ENCODE measurements at regions not wholly inside any gene's neighbourhood (a gene's known extent, or its start where the extent isn't known, plus 50 kb on each side); places are given as distances from the start of the nearest gene placed in this dataset.

DNA sequence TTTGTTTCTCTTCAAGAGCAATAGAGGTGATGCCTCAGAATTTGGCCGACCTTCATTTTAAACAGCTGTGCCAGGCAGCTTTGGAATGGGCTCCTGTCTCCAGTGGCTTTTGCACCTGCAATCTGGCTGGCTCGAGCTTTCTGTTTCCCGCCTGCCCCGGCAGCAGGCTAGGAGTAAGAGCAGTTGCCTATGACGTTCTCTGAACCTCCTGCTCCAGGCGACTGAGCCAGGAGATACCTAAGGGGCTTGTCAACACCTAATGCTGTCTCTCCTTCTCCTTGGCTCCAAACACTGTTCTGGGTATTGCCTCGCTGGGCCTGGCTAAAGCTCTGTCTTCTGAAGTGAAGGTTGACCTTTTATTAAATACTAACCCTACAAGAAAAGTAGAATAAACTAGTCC is 229.9 kb downstream of the LRRN1 start:
- no peak for DNase-seq (ENCODE audit: low read depth in 2 of 2)

- DNase-seq (ENCODE audit: low read depth in 2 of 2): no peak
These were observed 231.4 kb downstream of the LRRN1 start for GRCh38 chr3:4030624-4031023.

- no peak for DNase-seq (ENCODE audit: low read depth in 2 of 2)
These were observed 234.1 kb downstream of the LRRN1 start for GRCh38 chr3:4033296-4033695.

DNA sequence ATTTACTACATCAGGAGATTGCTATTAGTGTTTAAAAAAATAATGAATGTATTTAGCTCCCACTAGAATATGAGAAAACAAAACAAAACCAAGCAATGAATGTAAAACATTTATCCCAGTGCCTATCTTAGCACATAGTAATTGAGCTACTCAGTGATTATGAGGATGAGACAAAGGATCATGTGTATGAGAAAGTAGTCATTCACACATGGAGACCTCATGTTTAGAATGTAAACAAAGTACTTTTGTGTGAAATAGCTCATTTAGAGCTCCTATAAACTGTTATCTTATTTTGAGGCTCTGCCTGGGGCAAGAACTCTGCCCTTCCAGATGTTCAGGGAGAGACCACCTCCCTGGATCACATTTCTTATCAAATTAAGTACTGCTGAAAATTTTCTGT is 236.8 kb downstream of the LRRN1 start:
- no peak for DNase-seq (ENCODE audit: low read depth in 2 of 2)

- no peak for DNase-seq (ENCODE audit: low read depth in 2 of 2)
These were observed 239.1 kb downstream of the LRRN1 start for GRCh38 chr3:4038351-4038750.

- DNase-seq (ENCODE audit: low read depth in 2 of 2): no peak
These were observed 242.8 kb downstream of the LRRN1 start for GRCh38 chr3:4042070-4042469.

- no peak for DNase-seq (ENCODE audit: low read depth in 2 of 2)
These were observed 243.6 kb downstream of the LRRN1 start for GRCh38 chr3:4042869-4043268.

DNA sequence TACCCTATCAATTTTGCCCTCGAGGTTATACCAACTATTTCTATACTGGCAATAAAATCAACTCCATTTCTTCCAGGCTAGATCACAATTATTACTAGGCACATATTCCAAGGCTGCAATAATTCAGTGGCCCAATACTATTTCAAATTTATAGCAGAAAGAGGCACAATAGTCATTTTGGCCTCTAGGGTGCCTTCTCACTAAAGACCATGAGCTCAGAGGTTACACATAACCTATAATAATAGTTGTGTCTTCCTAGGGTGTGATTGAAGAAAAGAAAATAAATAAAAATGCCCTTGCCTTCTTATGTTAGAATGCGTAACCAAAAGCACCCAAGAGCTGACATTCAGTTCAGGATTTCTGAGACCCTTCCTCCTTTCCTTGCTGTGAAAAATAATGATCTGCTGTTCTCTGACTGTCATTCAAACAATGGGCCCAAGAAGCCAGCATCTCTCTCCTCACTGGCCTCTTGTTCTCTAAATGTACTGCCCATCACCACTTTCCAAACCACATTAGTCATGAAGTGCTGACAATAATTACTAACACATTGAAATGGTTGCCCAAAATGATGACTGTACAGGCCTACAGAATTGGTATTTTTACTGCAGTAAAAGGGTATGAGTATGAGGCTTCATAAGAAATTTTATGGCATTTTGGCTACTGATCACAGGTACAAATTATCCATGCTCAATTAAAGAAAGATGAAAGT is 244.8 kb downstream of the LRRN1 start:
- DNase-seq (ENCODE audit: low read depth in 2 of 2): no peak

DNA sequence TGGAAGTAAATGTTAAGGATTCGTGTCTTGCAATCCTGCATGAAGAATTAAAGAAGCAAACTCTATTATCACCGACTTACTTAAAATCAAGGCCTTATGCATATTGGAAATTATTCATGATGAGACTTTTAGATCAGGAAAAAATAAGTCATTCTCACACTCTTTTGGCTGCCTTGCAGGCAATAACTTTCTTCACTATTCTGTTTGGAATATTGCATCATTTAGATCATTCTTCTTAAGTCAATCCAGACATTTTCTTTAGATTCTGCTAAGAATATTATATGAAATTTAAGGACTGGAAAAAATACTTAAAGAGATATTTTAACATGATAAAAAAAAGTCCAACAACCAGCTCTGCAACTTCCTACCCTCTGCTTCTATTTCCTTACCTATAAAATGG is 245.4 kb downstream of the LRRN1 start:
- DNase-seq (ENCODE audit: low read depth in 2 of 2): no peak

DNA sequence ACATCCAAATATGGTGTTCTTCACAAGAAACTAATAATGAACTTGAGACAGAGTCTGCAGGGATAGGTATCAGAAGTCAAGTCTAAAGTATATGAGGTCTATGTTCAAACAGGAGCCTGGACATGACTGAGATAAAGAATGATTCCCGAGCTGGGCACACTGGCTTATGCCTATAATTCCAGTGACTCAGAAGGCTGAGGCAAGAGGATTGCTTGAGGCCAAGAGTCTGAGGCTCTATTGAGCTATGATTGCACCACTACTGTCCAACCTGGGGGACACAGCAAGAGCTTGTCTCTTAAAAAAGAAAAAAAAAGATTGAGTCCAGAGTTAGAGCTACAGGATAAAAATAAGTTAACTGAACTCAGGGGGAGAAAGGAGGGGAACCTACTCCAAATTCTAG is 246.5 kb downstream of the LRRN1 start:
- no peak for DNase-seq (ENCODE audit: low read depth in 2 of 2)

DNA sequence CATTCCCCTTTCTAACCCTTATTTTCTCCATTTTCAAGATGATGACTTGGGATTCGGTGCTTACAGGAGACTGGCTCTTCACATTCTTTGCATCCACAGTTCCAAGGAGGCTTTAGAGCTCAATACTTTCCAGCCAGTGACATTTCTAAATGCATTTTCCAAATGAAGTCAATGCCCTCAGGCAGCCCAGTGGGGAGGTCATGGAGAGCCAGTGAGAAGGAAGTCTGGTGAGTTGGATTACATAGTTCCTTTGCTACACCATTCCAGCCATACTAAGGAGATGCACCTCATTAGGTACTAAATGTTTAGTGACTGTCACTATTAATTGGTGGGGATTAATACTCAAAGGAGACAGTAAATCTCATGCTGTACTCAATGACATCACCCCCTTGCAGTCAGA is 248.1 kb downstream of the LRRN1 start:
- no peak for DNase-seq (ENCODE audit: low read depth in 2 of 2)

GRCh38 chr3:4052706-4053105 is 250.5 kb upstream of the SETMAR start:
- no peak for DNase-seq (ENCODE audit: low read depth in 2 of 2)

- DNase-seq (ENCODE audit: low read depth in 2 of 2): no peak
These were observed 249.2 kb upstream of the SETMAR start for GRCh38 chr3:4053975-4054374.

GRCh38 chr3:4060064-4060463 is 243.1 kb upstream of the SETMAR start:
- DNase-seq (ENCODE audit: low read depth in 2 of 2): no peak

DNA sequence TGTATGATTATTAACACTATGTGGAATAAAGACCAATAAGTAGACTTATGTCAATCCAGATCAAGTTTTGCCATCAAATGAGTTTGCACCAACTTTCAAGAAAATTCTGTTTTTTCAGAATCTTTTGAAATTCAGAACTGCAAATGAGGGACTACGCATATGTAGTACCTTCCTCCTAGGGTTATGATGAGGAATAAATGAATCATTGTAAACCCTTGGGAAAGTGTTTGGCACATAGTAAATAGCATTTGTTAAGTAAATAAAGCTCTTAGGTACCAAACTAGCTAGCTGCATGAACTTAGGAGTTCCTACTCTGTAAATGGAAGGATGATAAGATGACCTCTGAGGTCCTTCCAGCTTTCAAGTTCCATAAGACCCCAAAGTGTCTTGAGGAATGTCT is 242.6 kb upstream of the SETMAR start:
- no peak for DNase-seq (ENCODE audit: low read depth in 2 of 2)

GRCh38 chr3:4061195-4061594 is 242.0 kb upstream of the SETMAR start:
- DNase-seq (ENCODE audit: low read depth in 2 of 2): no peak

- no peak for DNase-seq (ENCODE audit: low read depth in 2 of 2)
These were observed 241.3 kb upstream of the SETMAR start for GRCh38 chr3:4061783-4062360.

DNA sequence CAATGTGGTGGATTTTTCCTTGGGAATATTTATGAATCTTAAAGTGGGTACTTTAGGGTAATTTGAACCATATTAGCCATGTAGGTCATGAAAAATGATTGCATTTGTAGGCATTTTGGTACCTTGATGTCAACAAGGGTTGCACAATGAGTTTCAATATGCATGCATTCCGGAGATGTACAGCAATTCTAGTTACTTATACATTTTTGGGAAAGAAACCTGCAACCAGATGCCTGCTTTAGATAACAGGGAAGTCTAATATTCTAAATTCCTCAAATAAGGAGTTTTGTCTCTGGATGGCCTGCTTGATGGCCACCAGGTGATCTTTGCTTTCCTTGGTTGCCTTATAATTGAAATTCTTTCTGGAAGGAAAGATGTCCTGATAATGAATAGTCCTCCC is 240.5 kb upstream of the SETMAR start:
- no peak for DNase-seq (ENCODE audit: low read depth in 2 of 2)

DNA sequence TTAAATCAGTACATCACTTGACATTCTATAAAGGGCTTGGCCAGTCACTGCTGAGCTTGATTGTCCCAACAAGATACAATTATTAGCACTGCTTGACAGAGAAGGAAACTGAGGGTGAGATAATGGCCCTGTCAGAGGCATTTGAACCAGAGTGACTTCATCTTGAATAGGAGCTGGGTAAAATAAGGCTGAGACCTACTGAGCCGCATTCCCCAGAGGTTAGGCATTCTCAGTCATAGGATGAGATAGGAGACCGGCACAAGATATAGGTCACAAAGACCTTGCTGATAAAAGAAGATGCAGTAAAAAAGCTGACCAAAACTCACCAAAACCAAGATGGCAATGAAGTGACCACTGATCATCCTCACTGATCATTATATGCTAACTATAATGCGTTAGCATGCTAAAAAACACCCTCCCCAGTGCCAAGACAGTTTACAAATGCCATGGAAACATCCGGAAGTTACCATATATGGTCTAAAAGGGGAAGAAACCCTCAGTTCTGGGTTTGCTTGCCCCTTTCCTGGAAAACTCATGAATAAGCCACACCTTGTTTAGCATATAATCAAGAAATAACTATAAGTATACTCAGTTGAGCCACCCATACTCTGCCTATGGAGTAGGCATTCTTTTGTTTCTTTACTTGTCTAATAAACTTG is 239.1 kb upstream of the SETMAR start:
- DNase-seq (ENCODE audit: low read depth in 2 of 2): no peak

GRCh38 chr3:4065085-4065484 is 238.1 kb upstream of the SETMAR start:
- DNase-seq (ENCODE audit: low read depth in 2 of 2): no peak

DNA sequence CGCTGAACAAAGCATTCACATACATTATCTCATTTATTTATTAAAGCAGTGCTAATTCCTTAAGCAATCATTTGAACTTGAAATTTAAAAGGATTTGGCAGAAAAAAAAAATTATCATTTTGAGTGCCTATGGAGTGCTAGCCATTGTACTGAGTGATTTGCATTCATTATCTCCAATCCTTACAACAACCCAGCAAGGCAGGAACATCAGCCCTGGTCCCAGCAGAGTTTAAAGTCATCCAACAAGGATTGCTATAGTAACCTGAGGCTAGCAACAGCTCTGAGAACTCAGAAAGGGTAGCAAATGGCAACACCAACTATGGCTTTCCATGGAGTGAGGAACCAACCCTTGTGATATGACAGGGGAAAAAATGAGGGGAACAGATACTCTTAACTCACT is 237.6 kb upstream of the SETMAR start:
- DNase-seq (ENCODE audit: low read depth in 2 of 2): no peak

DNA sequence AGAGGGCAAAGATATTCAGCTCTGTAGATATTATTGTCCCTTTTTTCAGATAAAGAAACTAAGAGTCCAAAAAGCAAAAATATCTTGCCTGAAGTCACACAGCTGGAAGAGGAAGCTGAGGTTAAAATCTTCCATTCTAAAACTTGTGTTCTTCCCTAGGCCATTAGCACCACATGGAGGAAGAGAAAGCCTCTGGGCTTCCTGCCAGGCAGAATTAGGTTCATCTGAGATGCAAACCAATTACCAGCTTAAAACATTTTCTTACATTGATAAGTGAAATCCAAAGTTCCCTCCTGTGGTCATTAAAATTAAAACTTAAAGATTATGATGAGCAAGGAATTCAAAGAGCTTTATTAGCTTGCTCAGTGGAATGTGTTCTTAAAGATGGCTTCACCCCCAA is 235.3 kb upstream of the SETMAR start:
- no peak for DNase-seq (ENCODE audit: low read depth in 2 of 2)

GRCh38 chr3:4069796-4070195 is 233.4 kb upstream of the SETMAR start:
- DNase-seq (ENCODE audit: low read depth in 2 of 2): no peak

Data from activated CD4-positive, alpha-beta T cell treated with anti-CD3 and anti-CD28 coated beads for 24 hours (primary cell).